ENCODE measurements at regions not wholly inside any gene's neighbourhood (a gene's known extent, or its start where the extent isn't known, plus 50 kb on each side); places are given as distances from the start of the nearest gene placed in this dataset.
"Not testable (repeated sequence)": the region's sequence is repeated elsewhere in the genome, so short reads cannot be mapped to it uniquely, and the experiment has no call there.

DNA sequence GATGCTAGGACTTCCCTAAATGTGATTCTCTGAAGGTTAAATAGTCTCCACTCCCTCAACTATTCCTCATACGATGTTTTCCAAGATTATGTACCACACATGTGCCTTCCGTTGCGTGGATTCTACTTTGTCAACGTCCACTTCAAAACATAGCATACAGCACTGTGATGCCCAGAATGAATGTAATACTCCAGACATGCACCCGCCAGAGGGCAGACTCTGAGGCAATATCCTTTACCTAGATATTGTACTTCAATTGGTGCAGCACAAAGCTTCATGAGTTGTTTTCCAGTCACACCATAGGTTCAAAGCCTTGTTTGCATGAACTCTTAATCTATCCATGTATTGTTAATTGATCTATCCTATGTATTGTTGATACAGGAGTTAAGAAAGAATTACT is 201.0 kb upstream of the NABP1 start:
- no peak for DNase-seq (ENCODE audit: low spot score)

DNA sequence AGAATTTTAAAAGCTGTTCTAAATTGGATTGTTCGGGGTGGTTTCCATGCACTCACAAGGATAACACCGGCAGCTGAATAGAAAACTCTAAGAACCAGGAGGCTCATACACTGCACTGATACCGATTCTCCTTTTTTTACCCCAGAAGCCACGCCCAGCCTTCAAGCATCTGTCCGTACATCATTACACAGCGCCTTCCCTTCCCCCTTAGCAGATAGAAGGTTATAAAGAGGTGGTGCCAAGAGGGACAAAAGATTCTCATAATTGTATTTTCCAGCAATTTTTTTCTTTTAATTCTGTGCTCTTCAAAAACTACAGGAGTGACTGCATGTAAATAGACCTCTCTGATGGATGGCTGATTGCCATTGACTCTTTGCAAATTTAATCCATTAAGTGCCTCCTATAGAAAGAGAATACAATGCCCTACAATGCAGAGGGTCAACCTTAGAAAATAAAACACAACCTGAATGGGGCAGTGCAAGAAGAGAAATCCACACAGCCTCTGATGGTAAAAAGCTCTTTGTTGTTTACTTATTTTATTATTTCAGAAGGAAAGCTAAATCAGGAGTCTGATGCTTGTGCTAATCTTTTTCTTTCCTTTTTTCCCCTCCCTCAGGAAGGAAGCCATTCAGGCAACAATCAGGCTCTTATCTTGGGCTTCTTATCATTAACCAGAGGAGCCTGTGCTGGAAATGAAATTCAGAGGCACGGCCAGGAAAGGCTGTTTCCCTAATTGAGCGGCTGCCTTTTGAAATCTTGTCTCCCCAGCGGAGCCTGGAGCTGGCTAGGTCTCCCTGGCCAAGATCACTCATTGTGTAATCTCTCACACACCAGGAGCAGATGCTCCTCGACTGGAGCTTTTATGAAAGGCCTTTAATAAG is 198.9 kb upstream of the NABP1 start:
- DNase-seq (ENCODE audit: low spot score): no peak

DNA sequence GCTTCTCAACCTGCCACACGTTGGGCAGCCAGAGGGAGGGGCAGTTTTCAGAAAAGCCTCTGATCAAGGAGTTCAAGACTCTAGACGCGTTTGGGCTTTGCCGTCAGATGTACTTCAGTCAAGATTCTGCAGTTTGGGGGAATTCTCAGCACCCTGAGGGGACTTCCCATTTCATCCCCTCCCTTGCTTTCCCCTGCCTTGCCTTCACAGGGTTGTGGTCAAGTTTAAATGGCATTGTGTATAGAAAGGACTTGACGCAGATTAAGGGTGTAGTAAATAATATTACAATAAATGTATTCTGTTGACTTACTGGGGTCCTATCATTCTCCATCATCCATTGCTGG is 198.3 kb upstream of the NABP1 start:
- no peak for DNase-seq (ENCODE audit: low spot score)

DNA sequence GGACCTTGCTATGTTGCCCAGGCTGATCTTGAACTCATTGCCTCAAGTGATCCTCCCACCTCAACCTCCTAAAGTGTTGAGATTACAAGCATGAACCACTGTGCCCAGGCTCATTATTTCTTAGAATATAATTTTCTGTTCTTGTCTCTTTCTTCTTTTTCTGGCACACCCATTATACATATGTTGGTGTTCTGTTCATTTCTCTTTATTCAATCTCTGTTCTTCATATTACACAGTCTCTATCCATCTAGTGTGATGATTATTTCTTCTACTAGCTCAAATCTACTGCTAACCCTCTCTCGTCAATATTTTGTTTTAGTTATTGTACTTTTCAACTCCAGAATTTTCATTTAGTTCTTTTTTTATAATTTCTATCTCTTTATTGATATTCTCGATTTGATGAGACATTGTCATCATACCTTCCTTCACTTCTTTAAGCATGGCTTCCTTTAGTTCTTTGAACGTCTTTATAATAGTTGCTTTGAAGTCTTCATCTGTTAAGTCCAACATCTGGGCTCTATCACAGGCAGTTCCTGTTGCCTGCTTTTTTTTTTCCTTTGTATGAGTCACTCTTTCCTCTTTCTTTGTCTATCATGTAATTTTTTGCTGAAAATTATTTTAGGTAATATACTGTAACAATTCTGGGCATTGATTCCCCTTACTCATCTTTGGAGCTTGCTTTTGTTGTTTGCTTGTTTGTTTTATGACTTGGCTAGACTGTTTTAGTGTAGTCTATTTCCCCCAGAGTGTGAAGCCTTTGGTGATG is 196.4 kb upstream of the NABP1 start:
- DNase-seq (ENCODE audit: low spot score): no peak

DNA sequence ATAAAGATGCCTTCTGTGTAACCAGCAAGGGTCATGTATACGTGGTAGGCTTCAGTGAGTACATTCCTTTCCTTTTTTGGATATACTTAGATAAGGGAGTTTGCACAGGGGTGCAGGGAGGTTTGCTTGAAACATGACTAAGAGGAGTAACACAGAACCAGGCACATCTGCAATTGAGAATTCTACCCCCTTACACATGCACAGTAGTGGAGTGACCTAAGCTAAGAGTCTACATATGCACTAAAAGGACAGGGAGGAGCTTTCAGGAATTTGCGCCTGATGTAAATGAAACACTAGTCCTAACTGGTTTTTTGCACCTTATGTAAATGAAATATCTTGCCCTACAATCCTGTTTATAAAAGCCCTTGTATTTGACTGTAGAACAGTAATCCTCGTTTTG is 194.8 kb upstream of the NABP1 start:
- DNase-seq (ENCODE audit: low spot score): no peak

DNA sequence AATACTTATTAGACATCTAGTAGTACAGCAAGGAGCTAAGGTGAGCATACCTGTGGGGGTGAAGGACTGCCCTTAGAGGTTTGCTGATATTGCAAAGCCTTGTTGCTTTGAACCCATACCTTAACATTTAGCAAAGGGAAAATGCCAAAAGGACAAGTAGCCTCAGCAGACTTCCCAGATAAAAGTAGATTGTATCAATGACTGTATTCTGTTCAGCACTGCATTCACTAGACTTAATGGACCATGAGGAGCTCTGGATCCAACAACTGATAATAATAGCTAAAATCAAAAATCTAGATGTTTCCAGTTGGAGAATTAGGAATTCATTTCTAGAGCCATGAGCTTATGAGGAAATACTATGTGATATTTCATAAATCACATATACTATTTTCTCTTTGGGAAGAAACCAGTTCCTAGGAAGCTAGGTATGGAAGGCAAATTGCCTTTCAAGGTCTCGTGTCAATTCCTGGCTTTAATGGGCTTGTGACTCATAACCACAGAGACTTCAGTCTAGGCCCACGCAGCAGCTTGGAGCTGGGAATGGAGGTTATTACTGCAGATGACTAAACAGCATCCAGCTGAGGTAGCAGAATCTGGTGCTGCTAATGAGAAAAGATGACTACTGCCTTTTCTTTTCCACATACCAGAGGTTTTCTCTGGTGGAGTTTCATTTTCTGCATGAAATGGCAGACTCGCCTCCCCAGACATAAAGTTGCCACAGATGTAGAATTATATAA is 191.2 kb upstream of the NABP1 start:
- no peak for DNase-seq (ENCODE audit: low spot score)

DNA sequence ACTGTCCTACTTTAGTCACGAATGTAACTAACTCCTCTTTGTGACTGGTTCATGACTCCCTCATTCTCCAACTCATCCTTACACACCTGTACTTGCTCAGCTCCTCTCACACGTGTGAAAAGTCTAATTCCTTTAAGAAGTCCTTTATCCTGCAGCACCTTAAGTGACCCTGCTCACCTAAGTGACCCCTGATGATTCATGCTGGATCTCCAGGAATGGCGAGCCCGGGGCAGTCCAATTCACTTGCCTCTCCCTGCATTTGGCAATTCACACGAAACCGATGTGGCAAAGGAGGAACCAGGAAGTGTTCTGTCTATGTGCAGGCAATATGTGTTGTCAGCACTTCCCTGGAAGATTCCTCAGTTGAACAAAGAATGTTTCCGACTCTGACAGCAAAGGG is 189.8 kb upstream of the NABP1 start:
- no peak for DNase-seq (ENCODE audit: low spot score)

DNA sequence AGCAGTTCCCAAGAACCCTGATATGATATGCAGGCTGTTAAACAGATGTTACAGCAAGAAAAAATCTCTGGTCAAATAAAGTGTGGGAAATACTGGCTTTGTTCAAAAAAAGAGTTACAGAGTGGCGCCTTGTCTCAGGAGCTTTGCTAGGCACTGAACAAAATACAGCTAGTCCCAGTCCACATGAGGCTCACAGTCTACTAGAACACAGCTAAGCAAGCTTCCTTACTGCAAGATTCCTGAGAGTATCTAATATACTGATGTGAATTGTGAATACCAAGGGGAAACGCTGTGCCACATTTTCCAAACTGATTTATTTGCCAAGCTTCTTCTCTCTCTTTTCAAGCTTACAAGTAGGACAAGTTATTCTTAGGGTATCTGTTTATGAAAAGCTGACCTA is 188.8 kb upstream of the NABP1 start:
- no peak for DNase-seq (ENCODE audit: low spot score)

DNA sequence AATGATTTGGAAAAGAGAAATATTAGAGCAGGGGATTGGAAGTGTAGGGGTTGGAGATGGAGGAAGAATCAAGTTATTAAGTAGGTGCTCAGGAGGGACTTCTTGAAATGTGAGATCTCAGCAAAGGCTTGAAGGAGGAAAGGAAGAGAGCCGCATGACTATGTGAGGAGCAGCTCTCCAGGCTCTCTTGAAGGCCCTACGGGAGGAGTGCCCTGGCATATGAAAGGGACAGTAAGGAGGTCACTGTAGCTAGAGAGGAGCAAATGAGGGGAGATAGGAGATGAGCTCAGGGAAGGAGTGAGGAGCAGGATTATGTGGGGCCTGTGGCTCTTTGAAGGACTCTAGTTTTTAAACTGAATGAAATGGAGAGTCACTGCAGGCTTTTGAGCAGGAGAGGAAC is 181.1 kb upstream of the NABP1 start:
- no peak for DNase-seq (ENCODE audit: low spot score)

DNA sequence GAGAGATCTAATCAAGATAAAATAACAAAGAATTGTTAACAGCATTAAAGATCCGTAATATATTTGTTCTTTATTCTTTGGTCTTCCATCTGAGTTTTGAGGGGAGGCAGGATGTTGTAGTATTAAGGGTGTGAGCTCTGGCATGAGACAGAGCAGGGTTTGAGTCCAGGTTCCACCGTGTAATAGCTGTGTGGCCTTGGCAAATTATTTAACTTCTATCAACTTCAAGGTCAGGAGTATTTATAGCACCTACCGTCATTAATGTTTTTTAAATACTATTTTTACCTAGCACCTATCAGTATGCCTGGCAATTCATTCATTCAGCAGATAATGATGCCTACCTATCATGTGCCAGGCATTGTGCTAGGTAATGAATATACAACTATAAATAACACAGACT is 180.1 kb upstream of the NABP1 start:
- DNase-seq (ENCODE audit: low spot score): no peak

DNA sequence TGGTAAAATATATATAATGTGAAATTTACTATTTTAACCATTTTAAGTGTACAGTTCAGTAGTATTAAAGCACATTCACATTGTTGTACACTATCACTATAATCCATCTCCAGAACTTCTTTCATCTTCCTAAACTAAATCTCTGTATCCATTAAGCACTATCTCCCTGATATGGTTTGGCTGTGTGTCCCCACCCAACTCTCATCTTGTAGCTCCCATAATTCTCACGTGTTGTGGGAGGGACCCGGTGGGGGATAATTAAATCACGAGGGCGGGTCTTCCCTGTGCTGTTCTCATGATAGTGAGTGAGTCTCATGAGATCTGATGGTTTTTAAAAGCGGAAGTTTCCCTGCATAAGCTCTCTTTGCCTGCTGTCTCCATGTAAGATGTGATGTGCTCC is 178.9 kb upstream of the NABP1 start:
- DNase-seq (ENCODE audit: low spot score): no peak

DNA sequence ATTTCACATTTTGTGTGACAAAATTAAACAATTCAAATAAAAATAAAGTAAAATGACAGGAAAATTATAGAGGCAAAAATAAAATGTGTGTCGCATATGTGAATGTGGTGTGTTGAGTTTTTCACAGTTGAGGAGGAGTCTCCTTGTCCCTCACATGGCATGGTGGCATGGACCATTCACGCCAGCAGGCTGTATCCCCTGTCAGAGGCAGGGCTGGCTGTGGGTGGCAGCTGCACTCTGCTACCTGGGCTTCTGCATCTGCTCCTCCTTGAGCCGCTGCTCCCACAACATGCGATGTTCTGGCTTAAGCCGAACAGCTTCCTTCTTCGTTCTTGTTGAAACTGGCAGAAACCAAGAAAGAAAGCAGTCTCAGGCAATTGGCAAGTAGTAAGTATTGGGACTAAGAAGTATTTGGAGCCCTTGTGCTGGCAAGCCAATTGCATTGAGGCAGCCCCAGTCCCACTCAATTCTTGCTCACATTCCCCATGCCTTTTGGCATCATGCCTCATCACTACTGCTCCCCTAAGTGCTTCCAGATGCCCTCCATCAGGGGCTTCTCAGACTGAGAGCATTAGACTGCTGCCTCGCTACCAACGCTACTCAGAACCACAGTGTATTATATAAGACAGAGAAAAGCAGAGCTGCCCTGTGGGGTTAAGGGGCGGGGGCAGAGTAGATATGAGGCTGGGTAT is 177.9 kb upstream of the NABP1 start:
- DNase-seq (ENCODE audit: low spot score): no peak

DNA sequence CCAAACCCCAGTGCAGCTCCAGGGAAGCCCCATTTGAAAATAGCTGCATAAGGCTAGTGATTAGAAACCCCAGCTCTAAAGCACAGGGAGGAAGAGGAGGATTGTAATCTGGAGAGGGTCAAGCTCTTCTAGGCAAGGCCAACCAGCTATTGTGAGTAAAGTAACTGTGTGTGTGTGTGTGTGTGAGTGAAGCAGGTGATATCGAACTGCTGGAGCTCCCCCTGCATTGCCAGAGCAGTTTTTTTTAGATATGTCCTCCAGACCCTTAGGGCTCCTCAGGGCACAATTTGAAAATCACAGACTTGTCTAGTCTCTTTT is 177.4 kb upstream of the NABP1 start:
- DNase-seq (ENCODE audit: low spot score): no peak

DNA sequence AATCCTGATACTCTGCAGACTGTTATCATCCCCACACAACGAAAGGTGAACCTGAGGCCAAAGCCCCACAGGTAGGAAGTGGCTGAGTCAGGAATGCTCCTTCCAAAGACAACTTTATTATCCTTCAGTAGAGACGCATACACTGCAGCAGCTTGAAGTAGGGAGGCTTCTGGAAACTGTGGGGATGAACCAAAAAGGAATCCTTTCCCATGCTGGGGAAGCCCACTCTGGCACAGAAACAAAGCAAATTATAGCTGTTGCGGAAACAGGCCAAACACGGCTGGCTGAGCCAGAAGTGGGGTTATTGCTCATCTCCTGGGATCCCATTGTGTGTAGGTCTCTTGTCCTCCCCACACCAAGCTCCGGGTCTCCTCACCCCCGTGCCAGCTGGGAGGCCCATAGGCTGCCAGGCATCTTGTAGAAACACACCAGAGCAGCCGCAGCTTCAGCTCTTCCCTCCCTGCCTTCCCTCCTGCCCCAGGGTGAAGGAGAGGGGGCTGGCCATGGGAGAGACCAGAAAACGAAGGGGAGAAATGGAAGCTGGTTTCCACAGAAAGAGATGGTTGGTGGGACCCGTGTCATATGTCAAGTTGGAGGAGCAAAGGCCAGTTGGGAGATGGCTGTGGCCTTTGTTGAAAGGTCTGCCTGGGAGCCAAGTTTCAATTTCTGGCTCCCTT is 176.9 kb upstream of the NABP1 start:
- no peak for DNase-seq (ENCODE audit: low spot score)

DNA sequence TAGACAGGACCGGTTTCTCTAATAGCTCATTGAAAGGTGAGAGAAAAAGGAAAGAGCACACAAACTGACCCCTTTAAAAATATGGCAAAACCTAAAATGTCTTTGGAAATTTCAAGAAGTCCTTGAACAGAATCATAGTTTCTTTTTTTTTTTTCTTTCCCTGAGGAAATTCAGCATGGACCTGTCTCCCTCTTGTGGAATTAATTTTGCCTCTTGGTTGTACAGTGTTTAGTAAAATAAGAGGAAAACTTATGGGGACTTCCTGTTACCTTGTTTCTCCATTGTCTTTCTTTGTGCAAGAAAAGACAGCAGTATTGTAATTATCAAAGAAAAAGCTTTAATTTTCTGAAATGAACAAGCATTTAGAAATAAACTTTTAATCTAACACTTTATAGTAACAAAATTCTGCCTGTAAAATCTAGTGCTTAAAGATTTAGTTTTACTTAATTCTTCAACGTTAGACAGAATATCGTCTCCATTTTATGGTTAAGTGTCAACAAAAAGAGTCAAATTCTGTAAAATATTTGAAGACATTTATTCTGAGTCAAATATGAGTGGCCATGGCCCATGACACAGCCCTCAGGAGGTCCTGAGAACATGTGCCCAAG is 176.3 kb upstream of the NABP1 start:
- DNase-seq (ENCODE audit: low spot score): peak; percentile 7

DNA sequence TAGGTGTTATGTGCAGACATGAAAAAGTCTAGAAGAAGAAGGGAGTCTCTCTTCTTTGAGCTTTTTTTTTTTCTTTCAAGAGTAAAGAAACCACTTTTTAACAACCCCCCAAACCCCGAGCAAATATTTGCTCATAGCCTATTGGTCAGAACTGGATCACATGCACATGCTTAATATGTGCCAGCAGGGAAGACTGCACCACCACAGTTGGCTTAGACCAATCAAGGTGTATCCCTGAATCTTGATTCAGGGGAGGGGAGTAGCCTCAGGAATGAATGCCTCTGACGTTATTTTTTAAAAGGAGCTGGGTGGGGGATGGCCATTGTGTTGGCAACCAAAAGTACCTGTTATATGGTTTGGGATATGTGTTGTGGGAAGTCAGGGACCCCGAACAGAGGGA is 171.4 kb upstream of the NABP1 start:
- no peak for DNase-seq (ENCODE audit: low spot score)

DNA sequence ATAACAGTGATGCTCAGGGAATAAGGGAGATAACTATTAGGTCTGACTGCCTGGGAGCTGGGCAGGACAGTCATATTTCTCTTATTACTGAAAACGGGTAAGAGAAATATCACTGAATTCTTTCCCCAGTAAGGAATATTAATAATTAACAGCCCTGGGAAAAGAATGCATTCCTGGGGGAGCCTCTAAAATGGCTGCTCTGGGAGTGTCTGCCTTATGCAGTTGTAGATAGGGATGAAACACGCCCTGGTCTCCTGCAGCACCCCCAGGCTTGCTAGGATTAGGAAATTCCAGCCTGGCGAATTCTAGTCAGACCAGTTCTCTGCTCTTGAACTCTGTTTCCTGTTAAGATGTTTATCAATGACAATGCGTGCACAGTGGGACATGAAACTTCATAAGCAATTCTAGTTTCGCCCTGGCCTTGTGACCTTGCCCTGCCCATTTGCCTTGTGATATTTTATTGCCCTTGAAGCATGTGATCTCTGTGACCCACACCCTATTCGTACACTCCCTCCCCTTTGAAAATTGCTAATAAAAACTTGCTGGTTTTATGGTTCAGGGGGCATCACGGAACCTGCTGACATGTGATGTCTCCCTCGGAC is 170.6 kb upstream of the NABP1 start:
- not testable (repeated sequence) for DNase-seq (ENCODE audit: low spot score)

DNA sequence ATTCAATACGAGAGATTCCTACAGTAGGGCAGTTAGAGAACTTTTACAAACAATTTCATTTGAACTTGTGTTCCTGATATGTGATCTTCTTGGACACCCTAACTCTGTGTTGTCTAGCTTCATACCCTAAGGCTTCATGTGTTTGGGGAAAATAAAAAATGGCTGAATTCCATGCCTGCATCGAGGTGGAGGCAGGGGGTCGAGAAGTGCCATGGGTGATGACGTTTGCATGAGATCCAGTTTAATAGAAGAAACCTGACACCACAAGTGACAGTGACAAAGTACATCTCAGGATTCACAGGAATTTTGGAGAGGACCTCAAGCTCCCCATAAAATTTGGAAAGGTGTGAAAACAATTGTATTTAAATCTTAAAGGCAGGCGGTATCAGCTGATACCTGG is 169.2 kb upstream of the NABP1 start:
- DNase-seq (ENCODE audit: low spot score): no peak

DNA sequence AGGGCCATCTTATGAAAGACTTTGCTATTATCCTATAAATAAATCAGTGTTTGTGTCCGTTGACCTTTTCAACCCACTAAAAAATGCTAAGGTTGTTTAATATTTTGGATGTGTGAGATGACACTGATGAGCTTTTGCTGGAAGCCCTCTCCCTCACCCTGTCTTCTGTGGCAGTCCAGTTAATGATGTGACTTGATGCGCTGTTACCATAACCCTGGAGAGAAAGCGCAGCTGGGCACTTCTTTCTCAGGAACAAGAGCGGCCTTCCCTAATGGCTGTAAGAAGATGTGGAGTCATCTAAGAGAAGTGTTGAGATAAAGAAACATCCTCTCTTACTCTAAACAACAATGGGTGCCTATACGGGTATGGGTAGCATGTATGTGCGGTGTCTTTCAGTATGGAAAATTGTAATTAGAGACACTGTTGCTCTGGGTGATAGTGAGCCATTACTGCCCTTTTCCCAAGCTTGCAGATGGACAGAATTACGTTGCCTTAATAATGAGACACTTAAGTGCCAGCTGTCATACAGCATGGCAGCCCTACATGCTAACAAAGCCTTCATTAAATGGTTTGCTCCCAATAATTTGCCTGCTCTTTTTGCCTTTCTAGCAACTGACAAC is 165.6 kb upstream of the NABP1 start:
- DNase-seq (ENCODE audit: low spot score): no peak

DNA sequence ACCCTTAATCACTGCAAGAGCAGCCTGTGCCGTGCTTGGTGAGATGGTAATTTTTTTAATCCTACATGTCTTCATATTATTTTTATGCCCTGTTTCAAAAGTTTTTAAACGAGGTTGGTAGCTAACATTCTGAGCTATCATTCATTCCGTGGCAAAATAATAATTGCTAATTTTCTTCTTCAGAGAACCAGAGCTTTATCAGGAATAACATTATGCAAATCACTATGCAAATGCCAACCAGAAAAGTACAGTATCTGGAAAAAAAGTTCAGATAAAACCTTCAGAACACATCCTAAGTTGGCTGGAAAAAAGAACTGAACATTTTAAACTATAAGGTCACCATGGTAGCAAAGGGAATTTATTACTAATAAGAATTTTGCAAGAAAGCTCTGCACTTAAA is 165.1 kb upstream of the NABP1 start:
- no peak for DNase-seq (ENCODE audit: low spot score)

DNA sequence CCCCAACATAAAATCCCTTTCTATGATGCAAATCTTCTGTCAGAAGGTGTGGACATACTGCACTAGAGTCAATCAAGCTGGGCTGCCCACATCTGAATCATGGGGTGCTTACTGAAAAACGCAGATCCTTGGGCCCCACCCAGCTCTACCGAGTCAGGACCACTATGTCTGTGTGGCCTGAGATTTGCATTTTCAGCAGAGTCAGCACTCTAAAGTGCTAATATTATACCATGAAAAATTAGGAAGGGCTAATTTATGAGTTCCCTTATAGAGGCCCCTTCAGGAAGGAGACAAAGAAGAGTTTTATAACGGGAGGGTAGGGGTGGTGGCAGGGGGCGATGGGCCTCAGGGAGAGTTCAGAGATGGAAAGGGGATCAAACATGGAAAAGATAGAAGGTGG is 163.3 kb upstream of the NABP1 start:
- DNase-seq (ENCODE audit: low spot score): no peak

All from cerebellar cortex (tissue), 1 donor.